Tibial nerve (tissue), 4 donors: ENCODE measurements at regions not wholly inside any gene's neighbourhood (a gene's known extent, or its start where the extent isn't known, plus 50 kb on each side); places are given as distances from the start of the nearest gene placed in this dataset.

ENCODE experiments used
- CTCF ChIP-seq, 5 experiments: fragments of 200-600 bp in 3 of 5; fragments of 450-650 bp in 2 of 5; sonication (generic) in 3 of 5; IDR thresholded peaks; one replicate each; pipeline ENCODE4 v1.5.1; 2016 to 2019; ENCODE audit warnings: antibody characterized with exemption in 5 of 5, mild to moderate bottlenecking in 3 of 5, moderate library complexity in 2 of 5
- EP300 ChIP-seq, 2 donors: sonication (generic); formaldehyde crosslinking; IDR thresholded peaks; one replicate each; pipeline ENCODE4 v1.6.1; 2017; ENCODE audit warnings: antibody characterized with exemption in 2 of 2, mild to moderate bottlenecking in 1 of 2

DNA sequence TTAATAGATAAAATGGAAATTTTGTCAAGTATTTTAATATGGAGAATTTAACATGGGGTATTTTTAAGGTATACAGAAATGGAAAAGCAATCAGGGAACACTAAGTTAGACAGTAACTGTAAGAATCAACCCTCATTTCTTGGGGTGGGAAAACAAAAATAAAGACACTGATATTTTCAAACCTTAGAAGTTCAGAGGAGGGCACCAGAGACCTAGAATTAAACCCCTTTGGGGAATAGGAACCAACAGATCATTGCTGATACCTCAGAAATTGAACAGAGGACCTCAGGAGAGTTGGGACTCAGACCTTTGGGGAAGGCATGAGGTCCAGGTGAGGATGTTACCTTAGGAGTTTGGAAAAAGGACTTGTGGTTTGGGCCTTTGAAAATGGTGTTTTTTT lies 435.6 kb downstream of the TMA16 start:
- no peak for TF ChIP-seq EP300 (IDR thresholded peaks at IDR 0.05)
- no peak for TF ChIP-seq CTCF (IDR thresholded peaks at IDR 0.05)
